Gastroesophageal sphincter (tissue), 3 donors: ENCODE measurements at regions not wholly inside any gene's neighbourhood (a gene's known extent, or its start where the extent isn't known, plus 50 kb on each side); places are given as distances from the start of the nearest gene placed in this dataset.

Experiments used
- POLR2A ChIP-seq, 2 donors: fragments of 450-650 bp; IDR thresholded peaks; one replicate each; pipeline ENCODE4 v1.6.1; 2017; ENCODE audit warnings: antibody characterized with exemption in 2 of 2, mild to moderate bottlenecking in 2 of 2, moderate library complexity in 1 of 2
- POLR2AphosphoS5 ChIP-seq: sonication (generic); formaldehyde crosslinking; IDR thresholded peaks from one replicate; pipeline ENCODE4 v1.6.1; 2017; ENCODE audit warnings: antibody characterized with exemption
- TF ChIP-seq, protein P1 (sequence below), 4 experiments: fragments of 200-600 bp in 2 of 4; fragments of 450-650 bp in 2 of 4; sonication (generic) in 1 of 4; IDR thresholded peaks; one replicate each; pipeline ENCODE4 v1.5.1; 2017 to 2019; ENCODE audit warnings: antibody characterized with exemption in 4 of 4, mild to moderate bottlenecking in 2 of 4, moderate library complexity in 2 of 4

DNA sequence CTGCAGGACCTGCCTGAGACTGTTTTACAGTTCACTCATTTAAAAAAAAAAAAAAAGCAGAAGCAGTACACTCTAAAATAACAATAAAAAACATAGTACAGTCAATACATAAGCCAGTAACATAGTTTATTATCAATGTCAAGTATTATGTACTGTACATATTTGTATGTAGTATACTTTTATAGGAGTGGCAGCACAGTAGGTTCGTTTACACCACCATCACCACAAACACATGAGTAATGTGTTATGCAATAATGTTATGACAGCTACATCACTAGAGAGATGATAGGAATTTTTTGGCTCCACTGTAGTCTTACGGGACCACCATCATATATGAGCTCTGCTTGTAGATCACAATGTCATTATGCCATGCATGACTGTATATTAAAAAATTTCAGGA lies 462.8 kb downstream of the ISL1 start:
- no peak for TF ChIP-seq POLR2A (IDR thresholded peaks at IDR 0.05)
- TF ChIP-seq POLR2AphosphoS5 = no peak
- TF ChIP-seq, protein P1, sequence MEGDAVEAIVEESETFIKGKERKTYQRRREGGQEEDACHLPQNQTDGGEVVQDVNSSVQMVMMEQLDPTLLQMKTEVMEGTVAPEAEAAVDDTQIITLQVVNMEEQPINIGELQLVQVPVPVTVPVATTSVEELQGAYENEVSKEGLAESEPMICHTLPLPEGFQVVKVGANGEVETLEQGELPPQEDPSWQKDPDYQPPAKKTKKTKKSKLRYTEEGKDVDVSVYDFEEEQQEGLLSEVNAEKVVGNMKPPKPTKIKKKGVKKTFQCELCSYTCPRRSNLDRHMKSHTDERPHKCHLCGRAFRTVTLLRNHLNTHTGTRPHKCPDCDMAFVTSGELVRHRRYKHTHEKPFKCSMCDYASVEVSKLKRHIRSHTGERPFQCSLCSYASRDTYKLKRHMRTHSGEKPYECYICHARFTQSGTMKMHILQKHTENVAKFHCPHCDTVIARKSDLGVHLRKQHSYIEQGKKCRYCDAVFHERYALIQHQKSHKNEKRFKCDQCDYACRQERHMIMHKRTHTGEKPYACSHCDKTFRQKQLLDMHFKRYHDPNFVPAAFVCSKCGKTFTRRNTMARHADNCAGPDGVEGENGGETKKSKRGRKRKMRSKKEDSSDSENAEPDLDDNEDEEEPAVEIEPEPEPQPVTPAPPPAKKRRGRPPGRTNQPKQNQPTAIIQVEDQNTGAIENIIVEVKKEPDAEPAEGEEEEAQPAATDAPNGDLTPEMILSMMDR (IDR thresholded peaks at IDR 0.05) = no peak
